Ureter (tissue), 1 donor: ENCODE measurements at regions not wholly inside any gene's neighbourhood (a gene's known extent, or its start where the extent isn't known, plus 50 kb on each side); places are given as distances from the start of the nearest gene placed in this dataset.
"Not testable (repeated sequence)": the region's sequence is repeated elsewhere in the genome, so short reads cannot be mapped to it uniquely, and the experiment has no call there.

Experiments used
- DNase-seq: peaks from one replicate; pipeline ENCODE4 v3.0.0-alpha.2; 2020; ENCODE audit warnings: low spot score
- donor health status: DM: yes; HTN: yes; CAD: no.

GRCh38 chr2:14423145-14423906 lies 209.2 kb upstream of the LRATD1 start:
- DNase-seq, result no peak

- no peak for DNase-seq
These were observed 207.8 kb upstream of the LRATD1 start for GRCh38 chr2:14424478-14425390.

GRCh38 chr2:14425869-14426268 lies 206.6 kb upstream of the LRATD1 start:
- no peak for DNase-seq

- no peak for DNase-seq
These were observed 204.5 kb upstream of the LRATD1 start for GRCh38 chr2:14428056-14428455.

GRCh38 chr2:14433946-14434495 lies 198.5 kb upstream of the LRATD1 start:
- no peak for DNase-seq

- no peak for DNase-seq
These were observed 186.8 kb upstream of the LRATD1 start for GRCh38 chr2:14445670-14446069.

- no peak for DNase-seq
These were observed 184.2 kb upstream of the LRATD1 start for GRCh38 chr2:14448340-14448739.

- no peak for DNase-seq
These were observed 181.2 kb upstream of the LRATD1 start for GRCh38 chr2:14451312-14451711.

- no peak for DNase-seq
These were observed 178.3 kb upstream of the LRATD1 start for GRCh38 chr2:14454202-14454601.

- DNase-seq, result no peak
These were observed 172.7 kb upstream of the LRATD1 start for GRCh38 chr2:14459786-14460325.

GRCh38 chr2:14475994-14476393 lies 156.5 kb upstream of the LRATD1 start:
- DNase-seq, result no peak

- DNase-seq, result no peak
These were observed 153.0 kb upstream of the LRATD1 start for GRCh38 chr2:14479486-14479885.

GRCh38 chr2:14480120-14480519 lies 152.4 kb upstream of the LRATD1 start:
- no peak for DNase-seq

GRCh38 chr2:14480906-14481305 lies 151.6 kb upstream of the LRATD1 start:
- DNase-seq, result no peak

GRCh38 chr2:14492920-14493503 lies 139.5 kb upstream of the LRATD1 start:
- no peak for DNase-seq

GRCh38 chr2:14494759-14495158 lies 137.8 kb upstream of the LRATD1 start:
- no peak for DNase-seq

- DNase-seq, result no peak
These were observed 131.5 kb upstream of the LRATD1 start for GRCh38 chr2:14501061-14501460.

GRCh38 chr2:14506955-14507354 lies 125.6 kb upstream of the LRATD1 start:
- DNase-seq, result not testable (repeated sequence)

- no peak for DNase-seq
These were observed 121.0 kb upstream of the LRATD1 start for GRCh38 chr2:14511541-14511940.

GRCh38 chr2:14513903-14514302 lies 118.6 kb upstream of the LRATD1 start:
- DNase-seq, result no peak

- no peak for DNase-seq
These were observed 115.7 kb upstream of the LRATD1 start for GRCh38 chr2:14516844-14517243.

- no peak for DNase-seq
These were observed 114.8 kb upstream of the LRATD1 start for GRCh38 chr2:14517731-14518130.
